Activated naive CD8-positive, alpha-beta T cell treated with anti-CD3 and anti-CD28 coated beads for 36 hours (primary cell): ENCODE measurements at regions not wholly inside any gene's neighbourhood (a gene's known extent, or its start where the extent isn't known, plus 50 kb on each side); places are given as distances from the start of the nearest gene placed in this dataset.
"Not testable (repeated sequence)": the region's sequence is repeated elsewhere in the genome, so short reads cannot be mapped to it uniquely, and the experiment has no call there.

Experiments
- DNase-seq: peaks from one replicate; pipeline ENCODE4 v3.0.0; 2021
- H3K27ac Mint-ChIP-seq: one replicate; pipeline ENCODE4 v1.8.0; 2022; ENCODE audit warnings: mild to moderate bottlenecking, moderate library complexity, mixed read lengths
- H3K27me3 Mint-ChIP-seq: one replicate; pipeline ENCODE4 v1.8.0; 2022; ENCODE audit warnings: mild to moderate bottlenecking, mixed read lengths
- H3K36me3 Mint-ChIP-seq: one replicate; pipeline ENCODE4 v1.8.0; 2021; ENCODE audit warnings: mild to moderate bottlenecking, mixed read lengths
- H3K4me1 Mint-ChIP-seq: one replicate; pipeline ENCODE4 v1.8.0; 2021; ENCODE audit warnings: mixed read lengths
- H3K4me3 Mint-ChIP-seq: one replicate; pipeline ENCODE4 v1.8.0; 2022; ENCODE audit warnings: mild to moderate bottlenecking, moderate library complexity, mixed read lengths
- H3K9me3 Mint-ChIP-seq: one replicate; pipeline ENCODE4 v1.8.0; 2022; ENCODE audit warnings: mixed read lengths

GRCh38 chr22:48758881-48759875 lies 1068.5 kb downstream of the BRD1 start:
- Mint-ChIP-seq H3K36me3 (no peaks in the 10 kb centered on the region), H3K4me3 (no peak overlapping the region), H3K27me3 (peaks cover 5% of the 10 kb centered on the region), H3K27ac (no peak overlapping the region), H3K9me3 (no peaks in the 10 kb centered on the region), H3K4me1 (no peaks in the 10 kb centered on the region)
- DNase-seq, result no peak

- Mint-ChIP-seq H3K36me3 (no peaks in the 10 kb centered on the region), H3K27me3 (peaks cover 5% of the 10 kb centered on the region), H3K4me1 (no peaks in the 10 kb centered on the region), H3K27ac (no peak overlapping the region), H3K9me3 (no peaks in the 10 kb centered on the region), H3K4me3 (no peak overlapping the region)
- DNase-seq, result no peak
Observed at GRCh38 chr22:48757985-48758561, 1069.6 kb downstream of the BRD1 start.

- H3K27me3 Mint-ChIP-seq, result peaks cover 5% of the 10 kb centered on the region
Observed at GRCh38 chr22:48757581-48757980, 1070.1 kb downstream of the BRD1 start.

GRCh38 chr22:48757135-48757534 lies 1070.5 kb downstream of the BRD1 start:
- DNase-seq, H3K27me3 Mint-ChIP-seq, H3K4me3 Mint-ChIP-seq, H3K9me3 Mint-ChIP-seq, H3K4me1 Mint-ChIP-seq, H3K36me3 Mint-ChIP-seq, H3K27ac Mint-ChIP-seq: not testable (repeated sequence)

More at GRCh38 chr22:48757581-48757980, 1070.1 kb downstream of the BRD1 start:
- H3K4me1 Mint-ChIP-seq, result no peaks in the 10 kb centered on the region
- no peaks in the 10 kb centered on the region for H3K9me3 Mint-ChIP-seq
- H3K27ac Mint-ChIP-seq, result no peak overlapping the region
- no peak overlapping the region for H3K4me3 Mint-ChIP-seq
- no peaks in the 10 kb centered on the region for H3K36me3 Mint-ChIP-seq
- DNase-seq, result no peak

- H3K27ac Mint-ChIP-seq, result no peak overlapping the region
- peaks cover 5% of the 10 kb centered on the region for H3K27me3 Mint-ChIP-seq
- no peaks in the 10 kb centered on the region for H3K36me3 Mint-ChIP-seq
- no peaks in the 10 kb centered on the region for H3K4me1 Mint-ChIP-seq
- DNase-seq, result no peak
- H3K4me3 Mint-ChIP-seq, result no peak overlapping the region
- H3K9me3 Mint-ChIP-seq, result no peaks in the 10 kb centered on the region
Observed at GRCh38 chr22:48756146-48757111, 1071.2 kb downstream of the BRD1 start.

GRCh38 chr22:48755059-48755949 lies 1072.4 kb downstream of the BRD1 start:
- no peak for DNase-seq

GRCh38 chr22:48754611-48755058 lies 1073.0 kb downstream of the BRD1 start:
- no peaks in the 10 kb centered on the region for H3K4me1 Mint-ChIP-seq
- peaks cover 5% of the 10 kb centered on the region for H3K27me3 Mint-ChIP-seq
- no peak overlapping the region for H3K27ac Mint-ChIP-seq
- no peaks in the 10 kb centered on the region for H3K36me3 Mint-ChIP-seq
- DNase-seq, result no peak
- H3K4me3 Mint-ChIP-seq, result no peak overlapping the region
- no peaks in the 10 kb centered on the region for H3K9me3 Mint-ChIP-seq

More at GRCh38 chr22:48755059-48755949, 1072.4 kb downstream of the BRD1 start:
- no peaks in the 10 kb centered on the region for H3K36me3 Mint-ChIP-seq
- no peaks in the 10 kb centered on the region for H3K9me3 Mint-ChIP-seq
- H3K4me1 Mint-ChIP-seq, result no peaks in the 10 kb centered on the region
- peaks cover 5% of the 10 kb centered on the region for H3K27me3 Mint-ChIP-seq
- no peak overlapping the region for H3K27ac Mint-ChIP-seq
- H3K4me3 Mint-ChIP-seq, result no peak overlapping the region

- Mint-ChIP-seq H3K36me3 (no peaks in the 10 kb centered on the region), H3K27ac (no peak overlapping the region), H3K27me3 (peaks cover 5% of the 10 kb centered on the region), H3K4me1 (no peaks in the 10 kb centered on the region), H3K9me3 (no peaks in the 10 kb centered on the region), H3K4me3 (no peak overlapping the region)
- no peak for DNase-seq
Observed at GRCh38 chr22:48753752-48754517, 1073.7 kb downstream of the BRD1 start.

GRCh38 chr22:48753381-48753730 lies 1074.3 kb downstream of the BRD1 start:
- no peak for DNase-seq
- H3K27me3 Mint-ChIP-seq, result peaks cover 5% of the 10 kb centered on the region
- no peak overlapping the region for H3K27ac Mint-ChIP-seq
- no peaks in the 10 kb centered on the region for H3K4me1 Mint-ChIP-seq
- H3K4me3 Mint-ChIP-seq, result no peak overlapping the region
- H3K9me3 Mint-ChIP-seq, result no peaks in the 10 kb centered on the region
- H3K36me3 Mint-ChIP-seq, result no peaks in the 10 kb centered on the region

- no peak overlapping the region for H3K27ac Mint-ChIP-seq
- peaks cover 5% of the 10 kb centered on the region for H3K27me3 Mint-ChIP-seq
- no peak for DNase-seq
- no peaks in the 10 kb centered on the region for H3K9me3 Mint-ChIP-seq
- no peaks in the 10 kb centered on the region for H3K4me1 Mint-ChIP-seq
- H3K4me3 Mint-ChIP-seq, result no peak overlapping the region
- no peaks in the 10 kb centered on the region for H3K36me3 Mint-ChIP-seq
Observed at GRCh38 chr22:48752451-48753380, 1075.0 kb downstream of the BRD1 start.

- Mint-ChIP-seq H3K4me1 (no peaks in the 10 kb centered on the region), H3K36me3 (no peaks in the 10 kb centered on the region), H3K27ac (no peak overlapping the region), H3K4me3 (no peak overlapping the region), H3K27me3 (peaks cover 5% of the 10 kb centered on the region), H3K9me3 (no peaks in the 10 kb centered on the region)
- DNase-seq, result no peak
Observed at GRCh38 chr22:48751539-48752437, 1075.9 kb downstream of the BRD1 start.
